Mesenteric fat pad (tissue), 1 donor: ENCODE measurements at regions not wholly inside any gene's neighbourhood (a gene's known extent, or its start where the extent isn't known, plus 50 kb on each side); places are given as distances from the start of the nearest gene placed in this dataset.
"Not testable (repeated sequence)": the region's sequence is repeated elsewhere in the genome, so short reads cannot be mapped to it uniquely, and the experiment has no call there.

Source experiments
- DNase-seq: peaks from one replicate; pipeline ENCODE4 v3.0.0-alpha.2; 2020; ENCODE audit warnings: low spot score
- donor health status: DM: yes; HTN: yes; CAD: no.

DNA sequence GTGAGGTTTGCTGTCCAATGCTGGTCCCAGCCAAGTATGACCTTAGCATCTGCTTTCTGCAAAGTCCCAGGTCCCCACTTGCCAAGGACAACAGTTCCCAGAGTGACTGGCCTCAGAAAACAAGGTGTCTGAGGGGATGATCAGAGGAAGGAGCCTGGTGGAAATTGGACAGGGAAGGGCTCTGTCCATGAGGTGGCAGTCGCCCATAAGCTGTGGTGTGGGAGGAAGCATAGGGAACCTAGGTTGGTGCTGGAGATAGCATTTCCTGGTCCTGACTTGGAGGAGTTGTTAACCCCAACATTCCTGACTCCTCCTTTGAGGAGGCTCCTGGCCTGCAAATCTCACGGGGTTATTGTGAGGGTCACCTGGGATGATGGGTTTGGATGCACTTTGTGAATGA is 77.8 kb downstream of the LIMS4 start:
- DNase-seq = not testable (repeated sequence)

- not testable (repeated sequence) for DNase-seq
Observed at GRCh38 chr2:110392366-110392765, 80.2 kb downstream of the LIMS4 start.

GRCh38 chr2:110391035-110391418 is 81.6 kb downstream of the LIMS4 start:
- not testable (repeated sequence) for DNase-seq

DNA sequence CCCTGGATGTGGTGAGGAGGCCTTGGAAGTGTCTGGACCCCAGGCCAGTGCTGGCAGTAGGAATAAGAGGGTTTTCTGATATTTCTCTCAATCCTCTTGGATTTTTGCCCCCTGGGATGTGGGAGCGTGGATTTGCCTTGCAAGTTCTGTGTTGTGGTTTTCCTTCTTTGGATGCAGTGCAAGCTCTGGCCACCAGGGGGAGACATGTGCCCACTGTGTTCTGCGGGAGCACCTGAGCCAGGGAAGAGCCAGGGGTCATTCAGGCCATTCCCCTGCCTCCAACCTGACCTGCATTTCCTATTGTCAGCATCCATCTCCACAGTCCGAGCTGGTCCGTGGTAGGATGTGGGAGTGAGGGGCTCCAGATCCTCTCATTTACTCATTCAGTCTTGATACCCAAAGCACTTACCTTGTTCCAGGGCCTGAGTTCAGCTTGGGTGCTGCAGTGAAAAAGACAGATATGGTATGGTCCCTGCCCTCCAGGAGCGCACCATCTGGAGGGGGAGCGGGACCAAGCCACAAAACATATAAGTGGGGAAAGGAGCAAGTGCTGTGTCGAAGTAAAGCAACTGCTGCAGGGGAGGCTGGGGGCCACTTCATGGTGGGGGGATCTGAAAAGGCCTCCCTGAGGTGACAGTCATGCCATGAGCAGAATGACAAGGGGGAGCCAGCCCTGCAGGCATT is 82.1 kb downstream of the LIMS4 start:
- DNase-seq = not testable (repeated sequence)

- peak; percentile 86 for DNase-seq
Observed at GRCh38 chr2:110387044-110387443, 85.6 kb downstream of the LIMS4 start.

- DNase-seq = peak; percentile 71
Observed at GRCh38 chr2:110386546-110386945, 86.1 kb downstream of the LIMS4 start.

DNA sequence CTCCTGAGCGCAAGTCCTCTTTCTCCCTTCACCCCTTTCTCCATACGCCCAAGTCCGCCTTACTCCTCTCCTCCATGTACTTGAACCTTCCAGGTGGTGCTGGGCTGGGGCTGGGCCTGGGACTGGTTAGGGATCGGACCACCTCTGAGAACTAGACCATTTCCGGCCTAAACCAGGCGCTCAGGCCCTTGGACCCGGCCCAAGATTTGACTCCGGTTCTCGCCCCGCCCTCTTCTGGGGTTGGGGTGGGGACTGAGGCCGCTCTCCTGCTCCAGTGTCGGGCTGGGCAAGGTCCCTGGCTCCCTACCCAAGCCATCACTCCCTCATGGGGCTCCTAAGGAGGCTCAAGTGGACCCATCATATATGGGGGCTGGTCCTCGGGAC is 87.9 kb downstream of the LIMS4 start:
- not testable (repeated sequence) for DNase-seq

DNA sequence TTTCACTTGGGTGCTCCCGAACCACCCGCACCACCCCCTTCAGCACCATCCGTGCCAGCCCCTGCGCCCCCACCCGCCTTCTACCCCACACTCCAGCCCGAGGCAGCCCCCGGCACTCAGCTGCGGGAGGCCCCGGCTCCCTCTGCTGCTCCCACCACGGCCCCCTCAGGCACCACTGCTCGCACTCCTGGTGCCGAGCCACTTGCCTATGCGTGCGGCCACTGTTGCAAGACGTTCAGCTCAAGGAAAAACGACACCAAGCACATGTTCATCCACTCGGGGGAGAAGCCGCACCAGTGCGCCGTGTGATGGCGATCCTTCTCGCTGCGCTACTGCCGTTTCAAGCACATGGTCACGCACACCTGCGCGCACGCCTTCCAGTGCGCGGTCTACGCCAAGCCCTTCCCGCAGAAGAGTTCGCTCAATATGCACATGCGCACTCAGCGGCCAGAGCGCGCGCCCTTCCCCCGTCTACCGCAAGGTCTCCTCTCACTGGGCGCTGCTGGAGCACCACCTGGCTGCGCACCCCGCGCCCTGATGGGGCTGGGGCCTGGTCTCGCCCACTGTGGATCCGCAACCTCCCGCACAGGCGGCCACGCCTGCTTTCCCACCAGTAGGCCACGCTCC is 88.4 kb downstream of the LIMS4 start:
- DNase-seq = not testable (repeated sequence)

- not testable (repeated sequence) for DNase-seq
Observed at GRCh38 chr2:110383163-110384048, 89.2 kb downstream of the LIMS4 start.

DNA sequence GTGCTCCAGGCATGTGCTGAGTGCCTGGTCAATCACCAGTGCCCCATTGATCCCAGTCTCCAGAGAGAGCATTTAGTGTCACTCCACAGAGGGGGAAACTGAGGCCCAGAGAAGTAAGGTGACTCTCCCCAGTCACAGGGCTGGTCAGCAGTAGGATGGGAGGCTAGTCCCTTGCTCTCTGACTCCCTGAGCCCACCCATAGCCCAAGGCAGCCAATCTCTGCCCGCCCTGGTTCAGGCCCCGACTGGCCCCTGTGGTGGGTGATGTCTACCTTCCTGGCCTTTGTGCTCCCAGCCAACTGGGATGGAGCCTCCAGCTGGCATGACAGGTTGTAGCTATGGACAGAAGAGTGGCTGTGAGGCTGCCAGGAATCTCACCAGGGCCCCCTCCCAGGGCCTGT is 99.1 kb downstream of the LIMS4 start:
- peak; percentile 79 for DNase-seq

GRCh38 chr2:110371633-110372032 is 101.0 kb downstream of the LIMS4 start:
- DNase-seq = peak; percentile 24

DNA sequence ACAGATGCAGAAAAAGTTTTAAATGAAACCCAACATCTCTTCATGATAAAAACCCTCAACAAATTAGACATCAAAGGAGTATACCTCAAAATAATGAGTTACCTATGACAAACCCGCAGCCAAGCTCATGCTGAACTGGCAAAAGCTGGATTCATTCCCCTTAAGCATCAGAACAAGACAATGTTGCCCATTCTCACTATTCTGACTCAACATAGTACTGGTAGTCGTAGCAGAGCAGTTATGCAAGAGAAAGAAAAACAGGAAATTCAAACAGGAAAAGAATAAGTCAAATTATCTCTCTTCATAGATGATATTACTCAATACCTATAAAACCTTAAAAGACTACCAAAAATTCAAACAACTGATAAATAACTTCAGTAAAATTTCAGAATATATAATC is 115.0 kb downstream of the LIMS4 start:
- DNase-seq = not testable (repeated sequence)

GRCh38 chr2:110354294-110355018 is 118.2 kb downstream of the LIMS4 start:
- not testable (repeated sequence) for DNase-seq

GRCh38 chr2:110350718-110351117 is 121.9 kb downstream of the LIMS4 start:
- not testable (repeated sequence) for DNase-seq

DNA sequence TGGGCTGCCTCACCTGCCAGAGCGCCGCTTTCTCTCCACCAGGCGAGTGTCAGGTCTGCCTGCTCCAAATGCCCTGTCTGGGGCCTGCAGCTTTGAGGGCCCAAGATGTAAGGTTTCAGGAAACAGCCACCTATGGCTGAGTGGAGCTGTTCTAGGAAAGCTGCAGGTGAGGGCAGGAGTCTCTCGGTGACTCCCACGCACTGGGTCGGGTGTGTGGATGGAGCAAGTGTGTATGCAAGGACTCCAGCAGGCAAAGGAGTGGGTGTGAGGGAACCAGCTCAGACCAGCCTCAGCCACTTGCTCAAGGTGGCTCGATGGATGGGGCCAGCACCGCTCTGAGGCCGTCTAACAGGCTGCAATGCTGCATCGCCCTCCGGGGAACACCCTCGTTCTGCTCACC is 123.7 kb downstream of the LIMS4 start:
- peak; percentile 51 for DNase-seq

DNA sequence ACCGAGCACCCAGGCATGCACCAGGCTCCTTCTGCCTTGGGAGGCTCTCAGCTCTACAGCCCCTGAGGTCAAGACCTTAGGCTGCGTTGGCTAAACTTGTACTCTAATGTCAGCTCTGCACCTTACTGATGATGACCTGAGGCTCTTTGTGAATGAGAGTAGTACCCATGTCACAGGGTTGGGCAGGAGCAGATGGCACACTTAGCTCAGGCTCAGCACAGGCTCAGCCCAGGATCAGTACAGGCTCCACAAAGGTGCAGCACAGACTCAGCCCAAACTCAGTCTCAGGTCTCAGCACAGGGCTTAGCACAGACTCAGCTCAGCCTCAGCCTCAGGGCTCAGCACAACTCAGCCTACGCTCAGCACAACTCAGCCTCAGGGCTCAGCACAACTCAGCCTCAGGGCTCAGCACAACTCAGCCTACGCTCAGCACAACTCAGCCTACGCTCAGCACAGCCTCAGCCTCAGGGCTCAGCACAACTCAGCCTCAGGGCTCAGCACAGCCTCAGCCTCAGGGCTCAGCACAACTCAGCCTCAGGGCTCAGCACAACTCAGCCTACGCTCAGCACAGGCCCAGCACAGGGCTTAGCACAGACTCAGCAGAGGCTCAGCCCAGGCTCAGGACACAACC is 128.1 kb downstream of the LIMS4 start:
- DNase-seq = peak; percentile 75

DNA sequence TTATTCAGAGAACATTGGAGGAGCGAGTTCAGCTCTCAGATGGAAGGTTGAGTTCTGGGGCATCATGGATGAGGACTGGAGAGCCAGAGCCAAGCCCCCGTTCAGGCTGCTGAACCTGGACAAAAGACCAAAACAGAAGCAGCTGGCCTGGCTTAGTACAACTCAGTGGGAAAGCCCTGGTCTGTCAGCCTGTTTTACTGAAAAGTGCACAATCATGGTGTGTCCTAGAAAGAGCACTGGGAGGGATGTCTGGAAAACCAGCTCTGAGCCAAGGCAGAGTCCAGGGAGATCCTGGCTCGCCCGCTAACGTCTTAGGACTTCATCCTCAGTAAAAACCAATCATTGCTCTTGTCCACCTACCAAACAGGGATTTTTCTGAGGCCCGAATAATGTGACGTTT is 129.7 kb upstream of the MTLN start:
- DNase-seq = not testable (repeated sequence)

DNA sequence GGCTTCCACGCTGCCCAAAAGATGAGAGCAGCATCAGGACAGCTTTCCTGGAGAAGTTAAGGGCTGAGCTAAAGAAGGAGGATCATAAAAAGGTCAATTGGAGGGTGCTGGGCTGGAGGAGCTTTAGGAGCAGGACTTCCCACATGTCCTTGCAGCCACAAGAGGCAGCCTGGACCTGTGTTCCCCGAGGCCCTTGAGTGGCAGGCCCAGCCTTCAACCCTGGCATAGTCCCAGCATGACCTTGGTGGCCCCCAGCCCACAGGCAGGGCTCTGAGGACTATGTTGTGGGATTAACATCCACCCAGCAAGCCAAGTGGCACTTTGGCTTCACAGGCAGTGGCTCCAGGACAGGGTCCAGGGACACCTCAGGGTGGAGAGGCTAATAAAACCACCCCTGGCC is 126.8 kb upstream of the MTLN start:
- not testable (repeated sequence) for DNase-seq

DNA sequence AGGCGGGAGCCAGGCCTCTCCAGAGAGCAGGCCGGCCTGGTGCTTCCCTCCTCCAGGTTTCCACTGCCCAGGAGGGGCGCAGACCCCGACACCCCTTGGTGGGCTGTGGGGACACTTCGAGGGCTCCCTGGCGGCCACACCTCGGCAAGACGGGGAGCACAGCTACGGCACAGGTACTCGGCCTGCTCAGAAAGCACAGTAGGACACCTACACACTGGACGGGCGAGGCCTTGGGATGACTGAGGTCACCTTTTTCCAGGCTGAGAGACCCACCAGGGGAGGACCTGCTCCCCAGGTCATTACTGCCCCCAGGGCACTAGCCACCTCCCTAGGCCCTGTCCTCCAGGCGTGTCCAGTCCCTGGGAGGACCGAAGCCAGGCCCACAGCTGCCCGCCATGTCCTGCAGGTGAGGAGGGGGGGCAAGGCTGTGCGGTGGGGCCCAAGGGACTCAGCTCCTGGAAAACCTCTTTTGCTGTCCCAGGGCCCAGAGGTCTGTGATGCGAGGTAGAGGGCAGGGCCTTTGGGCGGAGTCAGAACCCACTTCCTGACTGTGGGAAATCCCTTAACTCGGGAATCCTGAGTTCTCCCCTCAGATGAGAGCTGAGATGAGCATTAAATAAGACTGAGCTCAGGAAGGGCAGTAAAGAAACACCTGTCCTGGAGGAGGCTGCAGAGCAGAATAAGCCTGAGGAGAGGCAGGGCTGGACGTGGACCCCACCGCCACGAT is 126.1 kb upstream of the MTLN start:
- peak; percentile 65 for DNase-seq

DNA sequence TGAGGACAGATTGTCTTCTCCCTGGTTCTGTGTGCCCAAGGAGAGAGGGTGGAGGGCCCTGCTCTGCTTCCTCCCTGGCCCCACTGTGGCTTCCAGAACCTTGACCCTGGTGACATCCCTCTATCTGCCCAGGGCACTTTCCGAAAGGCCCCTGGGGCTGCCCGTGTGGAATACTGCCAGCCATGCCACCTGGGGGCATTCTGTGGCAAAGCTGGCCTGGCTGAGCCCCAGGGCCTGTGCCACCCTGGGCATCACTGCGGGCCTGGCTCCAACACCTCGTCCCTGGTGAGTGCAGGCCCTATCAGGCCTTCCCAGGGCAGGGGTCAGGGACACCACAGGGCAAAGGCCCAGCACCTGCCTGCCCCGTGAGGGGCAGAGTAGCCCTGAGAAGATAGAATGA is 123.7 kb upstream of the MTLN start:
- peak; percentile 60 for DNase-seq
